ENCODE measurements at regions not wholly inside any gene's neighbourhood (a gene's known extent, or its start where the extent isn't known, plus 50 kb on each side); places are given as distances from the start of the nearest gene placed in this dataset.

DNA sequence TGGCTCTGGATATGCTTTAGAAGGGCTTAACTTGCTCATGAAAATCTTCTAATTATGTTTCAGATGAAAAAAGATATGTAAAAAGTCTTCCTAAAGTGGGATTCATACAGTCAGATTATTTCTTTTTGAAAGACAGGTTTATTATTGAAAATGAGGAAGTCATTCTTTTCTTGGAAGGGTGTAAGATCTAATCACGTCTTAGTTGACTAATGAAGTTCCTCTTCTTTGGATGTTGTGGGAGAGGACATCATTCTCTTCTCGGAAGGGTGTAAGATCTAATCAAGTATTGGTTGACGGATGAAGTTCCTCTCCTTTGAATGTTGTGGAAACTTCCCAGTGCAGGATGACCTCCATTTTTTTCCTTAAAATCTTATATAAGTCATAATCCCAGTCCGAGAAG is 74.9 kb downstream of the ALG10 start:
- TF ChIP-seq, protein P1, sequence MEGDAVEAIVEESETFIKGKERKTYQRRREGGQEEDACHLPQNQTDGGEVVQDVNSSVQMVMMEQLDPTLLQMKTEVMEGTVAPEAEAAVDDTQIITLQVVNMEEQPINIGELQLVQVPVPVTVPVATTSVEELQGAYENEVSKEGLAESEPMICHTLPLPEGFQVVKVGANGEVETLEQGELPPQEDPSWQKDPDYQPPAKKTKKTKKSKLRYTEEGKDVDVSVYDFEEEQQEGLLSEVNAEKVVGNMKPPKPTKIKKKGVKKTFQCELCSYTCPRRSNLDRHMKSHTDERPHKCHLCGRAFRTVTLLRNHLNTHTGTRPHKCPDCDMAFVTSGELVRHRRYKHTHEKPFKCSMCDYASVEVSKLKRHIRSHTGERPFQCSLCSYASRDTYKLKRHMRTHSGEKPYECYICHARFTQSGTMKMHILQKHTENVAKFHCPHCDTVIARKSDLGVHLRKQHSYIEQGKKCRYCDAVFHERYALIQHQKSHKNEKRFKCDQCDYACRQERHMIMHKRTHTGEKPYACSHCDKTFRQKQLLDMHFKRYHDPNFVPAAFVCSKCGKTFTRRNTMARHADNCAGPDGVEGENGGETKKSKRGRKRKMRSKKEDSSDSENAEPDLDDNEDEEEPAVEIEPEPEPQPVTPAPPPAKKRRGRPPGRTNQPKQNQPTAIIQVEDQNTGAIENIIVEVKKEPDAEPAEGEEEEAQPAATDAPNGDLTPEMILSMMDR (conservative IDR thresholded peaks at IDR 0.05; ENCODE audit: control insufficient read depth, insufficient read depth, low read depth, low read length) = no peak
- DNase-seq (ENCODE audit: low read depth) = no peak
- H3K4me3 ChIP-seq (ENCODE audit: control insufficient read depth, low read depth, low read length) = no peak overlapping the region

DNA sequence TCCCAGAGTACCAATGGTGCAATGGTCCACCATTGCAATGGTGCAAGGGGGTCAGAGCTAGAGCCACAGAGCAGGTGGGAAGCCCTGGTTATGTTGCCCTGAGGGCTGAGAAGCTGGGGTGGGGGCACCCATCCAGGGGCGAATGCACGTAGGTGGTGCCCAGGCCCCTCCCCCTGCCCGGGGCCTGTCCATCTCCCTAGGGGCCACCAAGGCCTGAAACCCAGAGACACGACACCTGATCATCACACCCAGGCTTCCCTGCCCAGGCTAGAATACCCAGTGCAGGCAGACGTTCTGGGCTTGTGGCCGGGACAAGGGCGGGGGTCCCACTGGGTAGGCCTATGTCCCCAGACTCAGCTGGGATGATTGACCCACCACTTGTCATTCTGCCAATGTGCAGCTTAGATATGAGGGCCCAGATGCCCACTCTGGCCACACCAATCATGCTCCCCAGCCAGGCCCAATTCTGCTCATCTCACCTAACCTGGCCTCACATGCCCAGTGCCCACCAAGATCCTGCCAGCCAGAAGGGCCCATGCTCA is 83.2 kb downstream of the ALG10 start:
- TF ChIP-seq, protein P1 (conservative IDR thresholded peaks at IDR 0.05; ENCODE audit: control insufficient read depth, insufficient read depth, low read depth, low read length) = no peak
- H3K4me3 ChIP-seq (ENCODE audit: control insufficient read depth, low read depth, low read length) = no peak overlapping the region
- no peak for DNase-seq (ENCODE audit: low read depth)

DNA sequence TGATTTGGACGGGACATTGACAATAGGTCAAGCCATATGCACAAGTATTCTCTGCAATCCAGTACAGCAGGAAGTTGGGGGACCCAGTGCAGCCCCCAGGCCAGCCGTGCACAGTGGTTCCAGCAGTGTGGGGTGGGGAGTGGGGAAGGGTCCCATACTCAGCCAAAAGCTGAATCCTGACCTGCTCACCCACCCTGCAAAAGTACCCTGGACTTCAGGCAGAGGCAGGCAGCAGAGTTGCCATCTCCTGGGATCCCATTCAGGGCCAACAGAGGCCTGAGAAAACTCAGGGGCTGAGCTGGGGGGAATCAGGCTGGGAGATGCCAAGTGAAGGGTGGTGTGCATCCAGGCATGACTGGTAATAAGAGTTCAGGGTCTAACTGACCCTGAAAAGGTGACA is 83.9 kb downstream of the ALG10 start:
- TF ChIP-seq, protein P1 (conservative IDR thresholded peaks at IDR 0.05; ENCODE audit: control insufficient read depth, insufficient read depth, low read depth, low read length) = no peak
- no peak overlapping the region for H3K4me3 ChIP-seq (ENCODE audit: control insufficient read depth, low read depth, low read length)
- no peak for DNase-seq (ENCODE audit: low read depth)

DNA sequence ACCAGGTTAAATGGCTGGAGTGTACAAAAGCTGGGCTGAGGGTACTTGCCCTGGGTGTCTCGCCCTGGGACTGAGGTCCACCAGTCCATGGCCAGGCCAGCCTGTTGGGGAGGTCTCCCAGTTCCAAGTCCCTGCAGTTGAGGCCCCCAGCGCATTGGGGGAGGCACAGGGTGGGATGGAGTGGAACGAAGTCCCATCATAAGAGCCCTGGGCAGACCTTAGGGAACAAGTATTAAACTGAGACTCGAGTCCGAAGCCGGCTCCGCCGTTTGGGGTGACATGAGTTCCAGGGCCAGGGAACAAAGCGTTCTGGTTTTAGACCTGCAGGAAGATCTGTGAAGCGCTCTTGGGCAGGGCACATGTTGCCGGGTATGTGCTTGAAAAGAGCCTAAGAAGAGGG is 84.7 kb downstream of the ALG10 start:
- TF ChIP-seq, protein P1 (conservative IDR thresholded peaks at IDR 0.05; ENCODE audit: control insufficient read depth, insufficient read depth, low read depth, low read length) = no peak
- no peak overlapping the region for H3K4me3 ChIP-seq (ENCODE audit: control insufficient read depth, low read depth, low read length)
- no peak for DNase-seq (ENCODE audit: low read depth)

DNA sequence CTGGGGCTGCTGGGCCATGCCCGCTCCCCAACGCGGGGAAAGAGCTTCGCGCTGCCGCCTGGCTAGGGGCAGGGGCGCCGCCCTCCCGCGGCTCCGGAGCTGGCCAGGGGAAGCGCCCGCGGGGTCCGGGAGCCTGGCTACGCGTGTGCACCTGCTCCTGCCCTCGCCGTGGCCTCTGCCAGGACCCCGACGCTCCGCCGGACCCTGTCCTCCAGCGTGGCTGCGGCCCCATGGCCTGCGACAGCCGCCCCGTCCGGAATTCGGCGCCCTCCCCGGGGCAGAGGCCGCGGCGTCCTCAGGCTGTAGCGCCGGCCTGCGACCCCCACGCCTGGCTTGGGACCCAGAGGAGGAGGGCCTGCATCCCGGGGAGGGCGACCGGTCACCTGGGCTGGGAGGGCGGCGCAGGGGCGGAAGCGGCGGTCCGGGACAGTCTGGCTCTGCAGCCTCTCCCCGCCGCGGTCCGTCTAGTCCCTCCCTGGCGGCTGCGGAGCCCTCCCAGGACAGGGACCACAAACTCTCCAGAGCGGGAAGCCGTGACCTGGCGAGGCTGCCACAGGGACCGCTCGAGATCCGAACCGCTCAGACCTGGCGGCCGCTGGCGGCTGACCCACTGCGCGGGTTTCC is 85.6 kb downstream of the ALG10 start:
- TF ChIP-seq, protein P1 (conservative IDR thresholded peaks at IDR 0.05; ENCODE audit: control insufficient read depth, insufficient read depth, low read depth, low read length) = no peak
- no peak for DNase-seq (ENCODE audit: low read depth)
- H3K4me3 ChIP-seq (ENCODE audit: control insufficient read depth, low read depth, low read length) = no peak overlapping the region

DNA sequence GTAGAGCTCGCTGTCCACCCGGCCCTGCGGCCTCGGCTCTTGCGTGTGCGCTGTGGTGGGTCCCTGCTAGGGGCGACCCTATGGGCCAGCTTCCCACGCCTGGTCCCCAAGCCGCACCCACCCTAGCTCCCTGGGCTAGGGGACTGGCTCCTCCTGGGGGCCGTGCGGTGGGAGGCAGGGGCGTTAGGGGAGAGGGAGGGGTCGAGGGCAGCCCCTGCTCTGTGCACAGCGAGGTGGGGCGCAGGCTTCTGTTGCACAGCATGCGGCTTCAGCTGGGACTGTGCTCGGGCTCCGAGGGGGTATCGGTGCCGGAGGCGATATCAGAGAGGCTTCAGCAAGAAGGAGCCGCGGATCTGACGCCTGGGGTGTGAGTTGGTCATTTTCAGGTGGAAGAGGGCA is 86.1 kb downstream of the ALG10 start:
- TF ChIP-seq, protein P1 (conservative IDR thresholded peaks at IDR 0.05; ENCODE audit: control insufficient read depth, insufficient read depth, low read depth, low read length) = no peak
- H3K4me3 ChIP-seq (ENCODE audit: control insufficient read depth, low read depth, low read length) = no peak overlapping the region
- DNase-seq (ENCODE audit: low read depth) = no peak

Data from fibroblast of mammary gland (primary cell).